ENCODE measurements at regions not wholly inside any gene's neighbourhood (a gene's known extent, or its start where the extent isn't known, plus 50 kb on each side); places are given as distances from the start of the nearest gene placed in this dataset.
"Not testable (repeated sequence)": the region's sequence is repeated elsewhere in the genome, so short reads cannot be mapped to it uniquely, and the experiment has no call there.

DNA sequence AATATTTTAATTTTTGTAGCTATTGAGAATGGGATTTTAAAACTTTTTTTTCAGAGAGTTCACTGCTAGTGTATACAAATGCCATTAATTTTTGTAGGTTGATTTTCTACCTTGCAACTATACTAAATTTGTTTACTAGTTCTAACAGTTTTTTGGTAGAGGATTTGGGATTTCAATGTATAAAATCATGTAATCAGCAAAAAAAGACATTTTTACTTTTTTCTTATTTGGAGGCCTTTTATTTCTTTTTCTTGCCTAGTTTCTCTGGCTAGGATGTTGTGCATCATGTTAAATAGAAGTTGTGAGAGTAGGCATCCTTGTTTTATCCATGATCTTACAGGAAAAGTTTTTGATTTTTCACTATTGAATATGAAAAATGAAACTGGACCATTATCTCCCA is 602.9 kb upstream of the KIF2B start:
- BruUV-seq (replicated peaks) = no TSS peak
- POLR2A ChIA-PET (ENCODE audit: unreplicated experiment) = no interaction called here
- H3K4me2 ChIP-seq = no peak overlapping the region
- DNase-seq = no peak
- H3F3A ChIP-seq (ENCODE audit: insufficient read depth, low read depth) = no peaks in the 10 kb centered on the region
- no peak for TF ChIP-seq EZH2 (IDR thresholded peaks at IDR 0.05; ENCODE audit: low read depth)
- TF ChIP-seq, protein P1, sequence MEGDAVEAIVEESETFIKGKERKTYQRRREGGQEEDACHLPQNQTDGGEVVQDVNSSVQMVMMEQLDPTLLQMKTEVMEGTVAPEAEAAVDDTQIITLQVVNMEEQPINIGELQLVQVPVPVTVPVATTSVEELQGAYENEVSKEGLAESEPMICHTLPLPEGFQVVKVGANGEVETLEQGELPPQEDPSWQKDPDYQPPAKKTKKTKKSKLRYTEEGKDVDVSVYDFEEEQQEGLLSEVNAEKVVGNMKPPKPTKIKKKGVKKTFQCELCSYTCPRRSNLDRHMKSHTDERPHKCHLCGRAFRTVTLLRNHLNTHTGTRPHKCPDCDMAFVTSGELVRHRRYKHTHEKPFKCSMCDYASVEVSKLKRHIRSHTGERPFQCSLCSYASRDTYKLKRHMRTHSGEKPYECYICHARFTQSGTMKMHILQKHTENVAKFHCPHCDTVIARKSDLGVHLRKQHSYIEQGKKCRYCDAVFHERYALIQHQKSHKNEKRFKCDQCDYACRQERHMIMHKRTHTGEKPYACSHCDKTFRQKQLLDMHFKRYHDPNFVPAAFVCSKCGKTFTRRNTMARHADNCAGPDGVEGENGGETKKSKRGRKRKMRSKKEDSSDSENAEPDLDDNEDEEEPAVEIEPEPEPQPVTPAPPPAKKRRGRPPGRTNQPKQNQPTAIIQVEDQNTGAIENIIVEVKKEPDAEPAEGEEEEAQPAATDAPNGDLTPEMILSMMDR (conservative IDR thresholded peaks at IDR 0.05) = no peak
- no peaks in the 10 kb centered on the region; the same call in 1 of the 2 replicates for H3K9me2 ChIP-seq (ENCODE audit: insufficient read depth)
- intact Hi-C loops (cut with micrococcal nuclease; ENCODE audit: unreplicated experiment) = no loop called here
- H3K27ac ChIP-seq = no peak overlapping the region
- no peaks in the 10 kb centered on the region for H3K9me3 ChIP-seq (ENCODE audit: insufficient read depth, low read depth)
- no peak overlapping the region for H3K4me3 ChIP-seq
- H2AFZ ChIP-seq = no peak overlapping the region
- H3K36me3 ChIP-seq (ENCODE audit: low read depth) = no peaks in the 10 kb centered on the region
- H3K79me2 ChIP-seq (ENCODE audit: low read depth) = no peaks in the 10 kb centered on the region
- H4K20me1 ChIP-seq (ENCODE audit: insufficient read depth) = no peaks in the 10 kb centered on the region; the same call in 1 of the 2 replicates
- H3K27me3 ChIP-seq (ENCODE audit: insufficient read depth, low read depth) = no peaks in the 10 kb centered on the region
- CTCF ChIA-PET = no interaction called here
- no peaks in the 10 kb centered on the region for H3K4me1 ChIP-seq (replicated peaks; ENCODE audit: insufficient read depth)

GRCh38 chr17:53218723-53219122 is 604.0 kb upstream of the KIF2B start:
- CTCF ChIA-PET = no interaction called here
- no peaks in the 10 kb centered on the region for H3K79me2 ChIP-seq (ENCODE audit: low read depth)
- no peaks in the 10 kb centered on the region for H3K4me1 ChIP-seq (replicated peaks; ENCODE audit: insufficient read depth)
- H3K9me3 ChIP-seq (ENCODE audit: insufficient read depth, low read depth) = no peaks in the 10 kb centered on the region
- no peaks in the 10 kb centered on the region; the same call in 1 of the 2 replicates for H3K9me2 ChIP-seq (ENCODE audit: insufficient read depth)
- H3K27me3 ChIP-seq (ENCODE audit: insufficient read depth, low read depth) = no peaks in the 10 kb centered on the region
- no peaks in the 10 kb centered on the region for H3F3A ChIP-seq (ENCODE audit: insufficient read depth, low read depth)
- no peak overlapping the region for H2AFZ ChIP-seq
- no TSS peak for BruUV-seq (replicated peaks)
- no peaks in the 10 kb centered on the region for H3K36me3 ChIP-seq (ENCODE audit: low read depth)
- TF ChIP-seq EZH2 (IDR thresholded peaks at IDR 0.05; ENCODE audit: low read depth) = no peak
- TF ChIP-seq, protein P1 (conservative IDR thresholded peaks at IDR 0.05) = no peak
- no peak overlapping the region for H3K27ac ChIP-seq
- no peak overlapping the region for H3K4me3 ChIP-seq
- POLR2A ChIA-PET (ENCODE audit: unreplicated experiment) = no interaction called here
- intact Hi-C loops (cut with micrococcal nuclease; ENCODE audit: unreplicated experiment) = no loop called here
- no peak for DNase-seq
- H4K20me1 ChIP-seq (ENCODE audit: insufficient read depth) = no peaks in the 10 kb centered on the region; the same call in 1 of the 2 replicates
- H3K4me2 ChIP-seq = no peak overlapping the region

DNA sequence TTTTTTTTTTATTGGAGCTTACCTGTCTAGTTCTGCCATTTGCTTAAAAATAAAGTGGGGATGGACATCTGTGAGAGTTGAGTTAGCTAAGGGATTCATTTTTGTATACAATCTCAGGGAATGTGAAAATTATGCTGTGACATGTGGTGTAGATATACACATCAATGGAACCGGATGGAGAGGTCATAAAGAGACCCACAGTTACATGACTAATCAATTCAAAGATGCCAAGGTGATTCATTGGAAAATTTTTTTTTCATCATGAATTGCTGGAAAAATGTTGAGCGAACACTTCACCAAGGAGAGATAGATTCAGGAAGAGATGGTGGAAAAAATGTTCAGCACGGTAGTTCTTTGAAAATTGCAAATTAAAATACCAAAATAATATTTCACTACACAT is 605.4 kb upstream of the KIF2B start:
- no peaks in the 10 kb centered on the region; the same call in 1 of the 2 replicates for H3K9me2 ChIP-seq (ENCODE audit: insufficient read depth)
- H3K4me3 ChIP-seq = no peak overlapping the region
- no peaks in the 10 kb centered on the region for H3K4me1 ChIP-seq (replicated peaks; ENCODE audit: insufficient read depth)
- intact Hi-C loops (cut with micrococcal nuclease; ENCODE audit: unreplicated experiment) = no loop called here
- no peaks in the 10 kb centered on the region for H3K9me3 ChIP-seq (ENCODE audit: insufficient read depth, low read depth)
- BruUV-seq (replicated peaks) = no TSS peak
- ChIA-PET CTCF (no interaction called here), POLR2A (ENCODE audit: unreplicated experiment) (no interaction called here)
- no peaks in the 10 kb centered on the region for H3K27me3 ChIP-seq (ENCODE audit: insufficient read depth, low read depth)
- H3F3A ChIP-seq (ENCODE audit: insufficient read depth, low read depth) = no peaks in the 10 kb centered on the region
- TF ChIP-seq, protein P1 (conservative IDR thresholded peaks at IDR 0.05) = no peak
- no peak for TF ChIP-seq EZH2 (IDR thresholded peaks at IDR 0.05; ENCODE audit: low read depth)
- no peaks in the 10 kb centered on the region for H3K36me3 ChIP-seq (ENCODE audit: low read depth)
- no peak overlapping the region for H3K4me2 ChIP-seq
- H4K20me1 ChIP-seq (ENCODE audit: insufficient read depth) = no peaks in the 10 kb centered on the region; the same call in 1 of the 2 replicates
- no peak overlapping the region for H3K27ac ChIP-seq
- H2AFZ ChIP-seq = no peak overlapping the region
- no peaks in the 10 kb centered on the region for H3K79me2 ChIP-seq (ENCODE audit: low read depth)
- DNase-seq = no peak

- CTCF ChIA-PET; H3K79me2 ChIP-seq (ENCODE audit: low read depth); H3K27me3 ChIP-seq (ENCODE audit: insufficient read depth, low read depth); POLR2A ChIA-PET (ENCODE audit: unreplicated experiment); H3F3A ChIP-seq (ENCODE audit: insufficient read depth, low read depth); H3K27ac ChIP-seq; DNase-seq; H2AFZ ChIP-seq; H3K4me3 ChIP-seq; H3K4me2 ChIP-seq; H3K4me1 ChIP-seq (replicated peaks; ENCODE audit: insufficient read depth); H3K36me3 ChIP-seq (ENCODE audit: low read depth); H3K9me3 ChIP-seq (ENCODE audit: insufficient read depth, low read depth); H3K9me2 ChIP-seq (ENCODE audit: insufficient read depth); BruUV-seq (replicated peaks); H4K20me1 ChIP-seq (ENCODE audit: insufficient read depth); intact Hi-C loops (cut with micrococcal nuclease; ENCODE audit: unreplicated experiment): not testable (repeated sequence)
Observed at GRCh38 chr17:53208935-53209334, 613.8 kb upstream of the KIF2B start.
